ENCODE measurements at regions not wholly inside any gene's neighbourhood (a gene's known extent, or its start where the extent isn't known, plus 50 kb on each side); places are given as distances from the start of the nearest gene placed in this dataset.

DNA sequence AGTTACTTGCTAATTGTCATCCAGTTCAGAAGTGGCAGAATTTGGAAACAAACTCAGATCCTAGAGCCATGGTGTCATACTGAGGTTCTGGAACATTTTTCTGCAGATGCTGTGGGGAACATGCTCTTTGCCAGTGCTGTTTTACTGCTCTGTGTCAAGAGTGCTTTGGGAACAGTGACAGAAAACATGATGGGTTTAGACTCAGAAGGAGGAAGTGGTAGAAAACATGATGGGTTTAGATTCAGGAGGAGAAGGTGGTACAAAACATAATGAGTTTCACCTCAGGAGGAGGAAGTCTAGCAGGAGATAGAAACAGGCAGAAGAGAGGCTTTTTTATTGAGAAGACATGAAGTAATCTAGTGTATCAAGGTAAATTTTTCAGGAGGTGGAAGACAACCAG is 815.5 kb downstream of the DHX35 start:
- intact Hi-C loops (cut with DNase I, micrococcal nuclease) = no loop called here
- ATAC-seq (ENCODE audit: poor library complexity) (no peak), DNase-seq (no peak)
- CTCF ChIA-PET = no interaction called here
- POLR2A ChIA-PET = no interaction called here
- no peaks in the 10 kb centered on the region for H3K27me3 Mint-ChIP-seq
- peaks cover 7% of the 10 kb centered on the region for H3K9me3 Mint-ChIP-seq
- Histone ChIP-seq H3K4me3 (ENCODE audit: low read length) (no peak overlapping the region), H3K4me1 (ENCODE audit: insufficient read depth, low read length) (no peaks in the 10 kb centered on the region), H3K36me3 (ENCODE audit: insufficient read depth, low read length) (no peaks in the 10 kb centered on the region), H3K27ac (ENCODE audit: low read depth in 1 of 2, low read length in 2 of 2) (no peak overlapping the region), H3K9me3 (ENCODE audit: control insufficient read depth in 1 of 2, insufficient read depth in 1 of 2, low read length in 2 of 2) (peaks cover 0 to 6% of the 10 kb centered on the region in 2 experiments), H3K27me3 (ENCODE audit: control insufficient read depth in 1 of 2, insufficient read depth in 2 of 2, low read length in 2 of 2) (no peaks in the 10 kb centered on the region)
- H3K4me3 Mint-ChIP-seq = no peak overlapping the region
- no peaks in the 10 kb centered on the region for H3K36me3 Mint-ChIP-seq (ENCODE audit: low read depth)
- H3K27ac Mint-ChIP-seq = no peak overlapping the region
- H3K4me1 Mint-ChIP-seq (ENCODE audit: low read depth) = no peaks in the 10 kb centered on the region
- TF ChIP-seq, protein P1, sequence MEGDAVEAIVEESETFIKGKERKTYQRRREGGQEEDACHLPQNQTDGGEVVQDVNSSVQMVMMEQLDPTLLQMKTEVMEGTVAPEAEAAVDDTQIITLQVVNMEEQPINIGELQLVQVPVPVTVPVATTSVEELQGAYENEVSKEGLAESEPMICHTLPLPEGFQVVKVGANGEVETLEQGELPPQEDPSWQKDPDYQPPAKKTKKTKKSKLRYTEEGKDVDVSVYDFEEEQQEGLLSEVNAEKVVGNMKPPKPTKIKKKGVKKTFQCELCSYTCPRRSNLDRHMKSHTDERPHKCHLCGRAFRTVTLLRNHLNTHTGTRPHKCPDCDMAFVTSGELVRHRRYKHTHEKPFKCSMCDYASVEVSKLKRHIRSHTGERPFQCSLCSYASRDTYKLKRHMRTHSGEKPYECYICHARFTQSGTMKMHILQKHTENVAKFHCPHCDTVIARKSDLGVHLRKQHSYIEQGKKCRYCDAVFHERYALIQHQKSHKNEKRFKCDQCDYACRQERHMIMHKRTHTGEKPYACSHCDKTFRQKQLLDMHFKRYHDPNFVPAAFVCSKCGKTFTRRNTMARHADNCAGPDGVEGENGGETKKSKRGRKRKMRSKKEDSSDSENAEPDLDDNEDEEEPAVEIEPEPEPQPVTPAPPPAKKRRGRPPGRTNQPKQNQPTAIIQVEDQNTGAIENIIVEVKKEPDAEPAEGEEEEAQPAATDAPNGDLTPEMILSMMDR (IDR thresholded peaks at IDR 0.05) = no peak

- ATAC-seq (ENCODE audit: poor library complexity) (no peak), DNase-seq (no peak)
- Histone ChIP-seq H3K4me1 (ENCODE audit: insufficient read depth, low read length) (no peaks in the 10 kb centered on the region), H3K27me3 (ENCODE audit: control insufficient read depth in 1 of 2, insufficient read depth in 2 of 2, low read length in 2 of 2) (no peaks in the 10 kb centered on the region), H3K4me3 (ENCODE audit: low read length) (no peak overlapping the region), H3K36me3 (ENCODE audit: insufficient read depth, low read length) (no peaks in the 10 kb centered on the region), H3K9me3 (ENCODE audit: control insufficient read depth in 1 of 2, insufficient read depth in 1 of 2, low read length in 2 of 2) (peaks cover 3 to 6% of the 10 kb centered on the region in 2 experiments), H3K27ac (ENCODE audit: low read depth in 1 of 2, low read length in 2 of 2) (no peak overlapping the region)
- H3K9me3 Mint-ChIP-seq = peaks cover 4% of the 10 kb centered on the region
- H3K4me1 Mint-ChIP-seq (ENCODE audit: low read depth) = no peaks in the 10 kb centered on the region
- no peaks in the 10 kb centered on the region for H3K36me3 Mint-ChIP-seq (ENCODE audit: low read depth)
- TF ChIP-seq, protein P1 (IDR thresholded peaks at IDR 0.05) = no peak
- POLR2A ChIA-PET = no interaction called here
- no peak overlapping the region for H3K4me3 Mint-ChIP-seq
- no peak overlapping the region for H3K27ac Mint-ChIP-seq
- H3K27me3 Mint-ChIP-seq = no peaks in the 10 kb centered on the region
- intact Hi-C loops (cut with DNase I, micrococcal nuclease) = no loop called here
- CTCF ChIA-PET = no interaction called here
Measured at GRCh38 chr20:39775110-39775509, 813.0 kb downstream of the DHX35 start.

DNA sequence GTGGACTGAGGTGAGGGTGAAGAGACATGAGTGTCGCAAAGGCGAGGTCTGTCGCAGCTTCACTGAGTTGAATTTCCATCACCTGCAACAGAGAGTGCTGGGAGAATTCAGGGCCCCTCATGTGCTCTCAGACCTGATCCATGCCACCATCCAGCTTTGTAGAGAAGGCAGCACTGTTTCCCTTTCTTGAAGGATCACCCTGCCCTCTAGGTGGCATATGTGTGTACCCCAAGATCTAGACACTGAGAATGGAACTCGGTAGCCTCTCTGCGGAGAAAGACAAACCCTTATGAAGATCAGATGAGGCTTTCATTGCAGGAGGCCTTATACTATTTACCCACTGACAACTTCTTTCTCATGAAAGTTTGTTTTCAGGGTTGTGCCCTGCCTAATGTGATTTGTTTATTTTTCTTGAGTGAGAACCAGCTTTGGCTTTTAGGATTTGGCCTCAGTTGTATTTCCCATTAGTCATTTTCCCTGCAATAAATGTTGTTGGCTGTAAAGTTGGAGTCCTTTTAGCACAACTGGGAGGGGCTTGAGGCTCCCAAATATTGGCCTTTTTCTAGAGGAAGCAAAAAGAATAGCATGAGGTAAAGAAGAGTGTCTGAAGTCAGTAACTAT is 811.3 kb downstream of the DHX35 start:
- ChIA-PET POLR2A (no interaction called here), CTCF (no interaction called here)
- DNase-seq = no peak
- Mint-ChIP-seq H3K36me3 (ENCODE audit: low read depth) (no peaks in the 10 kb centered on the region), H3K27ac (no peak overlapping the region), H3K9me3 (peaks cover 4% of the 10 kb centered on the region), H3K4me1 (ENCODE audit: low read depth) (no peaks in the 10 kb centered on the region), H3K4me3 (no peak overlapping the region), H3K27me3 (no peaks in the 10 kb centered on the region)
- intact Hi-C loops (cut with DNase I, micrococcal nuclease) = no loop called here
- no peak overlapping the region for H3K4me3 ChIP-seq (ENCODE audit: low read length)
- H3K9me3 ChIP-seq (ENCODE audit: control insufficient read depth in 1 of 2, insufficient read depth in 1 of 2, low read length in 2 of 2) = peaks cover 3 to 6% of the 10 kb centered on the region in 2 experiments
- H3K27ac ChIP-seq (ENCODE audit: low read depth in 1 of 2, low read length in 2 of 2) = no peak overlapping the region
- no peaks in the 10 kb centered on the region for H3K27me3 ChIP-seq (ENCODE audit: control insufficient read depth in 1 of 2, insufficient read depth in 2 of 2, low read length in 2 of 2)
- TF ChIP-seq, protein P1 (IDR thresholded peaks at IDR 0.05) = no peak
- H3K36me3 ChIP-seq (ENCODE audit: insufficient read depth, low read length) = no peaks in the 10 kb centered on the region
- ATAC-seq (ENCODE audit: poor library complexity) = no peak
- no peaks in the 10 kb centered on the region for H3K4me1 ChIP-seq (ENCODE audit: insufficient read depth, low read length)
